Kidney (tissue), 13 donors: ENCODE measurements at regions not wholly inside any gene's neighbourhood (a gene's known extent, or its start where the extent isn't known, plus 50 kb on each side); places are given as distances from the start of the nearest gene placed in this dataset.

Source experiments
- DNase-seq, 5 donors: peaks; one replicate each; pipeline ENCODE4 v3.0.0-alpha.2; 2013 to 2020
- FAIRE-seq: peaks from 2 replicates; lab custom pipeline; 2012; peaks lifted over from hg19 to GRCh38; lab: Jason Lieb, UNC
- H3K27ac ChIP-seq, 2 donors: one replicate each; pipeline ENCODE4 v1.7.0; 2013; ENCODE audit warnings: low read depth in 2 of 2, low read length in 2 of 2, inconsistent platforms in 1 of 2
- H3K27me3 ChIP-seq: one replicate; pipeline ENCODE4 v1.7.1; 2013; ENCODE audit warnings: low read length, inconsistent platforms; ENCODE audit not compliant: control insufficient read depth, insufficient read depth
- H3K36me3 ChIP-seq, 3 donors: one replicate each; pipeline versions ENCODE4 v1.7.0 to v1.7.1; 2013; ENCODE audit warnings: low read length in 3 of 3, control low read depth in 1 of 3, inconsistent platforms in 1 of 3; ENCODE audit not compliant: insufficient read depth in 3 of 3, control insufficient read depth in 2 of 3
- H3K4me1 ChIP-seq, 3 donors: one replicate each; pipeline versions ENCODE4 v1.7.0 to v1.7.1; 2013; ENCODE audit warnings: low read length in 3 of 3, inconsistent platforms in 1 of 3, low read depth in 1 of 3; ENCODE audit not compliant: control insufficient read depth in 2 of 3, insufficient read depth in 2 of 3
- H3K4me3 ChIP-seq, 3 donors: one replicate each; pipeline versions ENCODE4 v1.7.0 to v1.8.1; 2013; ENCODE audit warnings: low read length in 3 of 3, control low read depth in 1 of 3, inconsistent platforms in 1 of 3
- H3K9ac ChIP-seq, 3 donors: one replicate each; pipeline versions ENCODE4 v1.7.0 to v1.7.1; 2013; ENCODE audit warnings: low read length in 3 of 3, control low read depth in 1 of 3, inconsistent platforms in 1 of 3
- H3K9me3 ChIP-seq, 3 donors: one replicate each; pipeline versions ENCODE4 v1.7.0 to v1.7.1; 2013; ENCODE audit warnings: low read length in 3 of 3, control low read depth in 1 of 3, inconsistent platforms in 1 of 3; ENCODE audit not compliant: control insufficient read depth in 2 of 3, insufficient read depth in 1 of 3
- intact Hi-C: fragments of 100-400 bp; cut with DNase I; formaldehyde crosslinking; loops from one replicate; pipeline ENCODE4 v1.11.1; 2022
- TF ChIP-seq, protein P1 (sequence below): IDR thresholded peaks from 3 replicates; pipeline ENCODE4 v1.5.1; 2012; ENCODE audit warnings: mild to moderate bottlenecking, moderate library complexity, borderline replicate concordance; ENCODE audit not compliant: insufficient read depth; ENCODE audit errors: extremely low read depth
- donor health status: control.
- donor health status: control.
- donor health status: control.
- donor health status: control.
- donor health status: control.
- donor health status: DM: yes; HTN: yes; CAD: no.
- donor health status: Normal renal cell carcinoma (clear cell type).

GRCh38 chr3:84074767-84075166 lies 884.0 kb upstream of the CADM2 start:
- TF ChIP-seq, protein P1, sequence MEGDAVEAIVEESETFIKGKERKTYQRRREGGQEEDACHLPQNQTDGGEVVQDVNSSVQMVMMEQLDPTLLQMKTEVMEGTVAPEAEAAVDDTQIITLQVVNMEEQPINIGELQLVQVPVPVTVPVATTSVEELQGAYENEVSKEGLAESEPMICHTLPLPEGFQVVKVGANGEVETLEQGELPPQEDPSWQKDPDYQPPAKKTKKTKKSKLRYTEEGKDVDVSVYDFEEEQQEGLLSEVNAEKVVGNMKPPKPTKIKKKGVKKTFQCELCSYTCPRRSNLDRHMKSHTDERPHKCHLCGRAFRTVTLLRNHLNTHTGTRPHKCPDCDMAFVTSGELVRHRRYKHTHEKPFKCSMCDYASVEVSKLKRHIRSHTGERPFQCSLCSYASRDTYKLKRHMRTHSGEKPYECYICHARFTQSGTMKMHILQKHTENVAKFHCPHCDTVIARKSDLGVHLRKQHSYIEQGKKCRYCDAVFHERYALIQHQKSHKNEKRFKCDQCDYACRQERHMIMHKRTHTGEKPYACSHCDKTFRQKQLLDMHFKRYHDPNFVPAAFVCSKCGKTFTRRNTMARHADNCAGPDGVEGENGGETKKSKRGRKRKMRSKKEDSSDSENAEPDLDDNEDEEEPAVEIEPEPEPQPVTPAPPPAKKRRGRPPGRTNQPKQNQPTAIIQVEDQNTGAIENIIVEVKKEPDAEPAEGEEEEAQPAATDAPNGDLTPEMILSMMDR, result no peak
- Histone ChIP-seq H3K27me3 (no peaks in the 10 kb centered on the region), H3K4me1 (no peaks in the 10 kb centered on the region), H3K9ac (no peak overlapping the region), H3K4me3 (no peak overlapping the region), H3K27ac (no peak overlapping the region), H3K9me3 (no peaks in the 10 kb centered on the region), H3K36me3 (no peaks in the 10 kb centered on the region)
- intact Hi-C loops, result loop anchor here (10.0 kb wide), 1 partner anchor 60 kb away; no protein-coding TSS in a partner anchor
- DNase-seq (no peak), FAIRE-seq (no peak)

- DNase-seq, result no peak
- TF ChIP-seq, protein P1, result no peak
- H3K27ac ChIP-seq, result no peak overlapping the region
- H3K9me3 ChIP-seq, result no peaks in the 10 kb centered on the region
- no peak overlapping the region for H3K9ac ChIP-seq
- no peaks in the 10 kb centered on the region for H3K36me3 ChIP-seq
- intact Hi-C loops, result loop anchor here (10.0 kb wide), 1 partner anchor 63 kb away; no protein-coding TSS in a partner anchor
- no peak overlapping the region for H3K4me3 ChIP-seq
- H3K27me3 ChIP-seq, result no peaks in the 10 kb centered on the region
- no peaks in the 10 kb centered on the region for H3K4me1 ChIP-seq
- FAIRE-seq, result no peak
These were observed 881.3 kb upstream of the CADM2 start for GRCh38 chr3:84077479-84077878.

DNA sequence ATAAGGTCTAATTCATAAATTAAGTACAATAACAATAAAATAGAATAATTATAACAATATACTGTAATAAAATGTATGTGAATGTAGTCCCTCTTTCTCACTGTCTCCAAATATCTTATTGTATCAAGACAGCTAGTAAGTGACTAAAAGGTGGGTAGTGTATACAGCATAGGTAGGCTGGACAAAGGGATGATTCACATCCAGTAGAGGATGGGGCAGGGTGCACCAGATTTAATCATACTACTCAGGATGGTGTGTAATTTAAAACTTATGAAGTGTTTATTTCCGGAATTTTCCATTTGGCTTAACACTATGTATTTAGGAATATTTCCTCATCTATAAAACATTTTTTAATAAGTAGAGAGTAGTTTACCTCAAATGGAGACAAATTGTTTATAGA lies 876.1 kb upstream of the CADM2 start:
- no peak overlapping the region for H3K9ac ChIP-seq
- FAIRE-seq (no peak), DNase-seq (no peak)
- H3K27ac ChIP-seq, result no peak overlapping the region
- no peaks in the 10 kb centered on the region for H3K27me3 ChIP-seq
- H3K4me1 ChIP-seq, result no peaks in the 10 kb centered on the region
- TF ChIP-seq, protein P1, result no peak
- H3K4me3 ChIP-seq, result no peak overlapping the region
- H3K9me3 ChIP-seq, result no peaks in the 10 kb centered on the region
- no peaks in the 10 kb centered on the region for H3K36me3 ChIP-seq
- intact Hi-C loops, result no loop called here

- Histone ChIP-seq H3K36me3 (no peaks in the 10 kb centered on the region), H3K4me1 (no peaks in the 10 kb centered on the region), H3K27me3 (no peaks in the 10 kb centered on the region), H3K27ac (no peak overlapping the region), H3K4me3 (no peak overlapping the region), H3K9me3 (no peaks in the 10 kb centered on the region), H3K9ac (no peak overlapping the region)
- no peak for FAIRE-seq
- no peak for DNase-seq
- intact Hi-C loops, result no loop called here
- TF ChIP-seq, protein P1, result no peak
These were observed 865.9 kb upstream of the CADM2 start for GRCh38 chr3:84092907-84093306.
